Type B pancreatic cell (in vitro differentiated cells): ENCODE measurements at regions not wholly inside any gene's neighbourhood (a gene's known extent, or its start where the extent isn't known, plus 50 kb on each side); places are given as distances from the start of the nearest gene placed in this dataset.

ENCODE experiments used
- DNase-seq: peaks from one replicate; pipeline ENCODE4 v3.0.0; 2021; ENCODE audit warnings: mixed read lengths; ENCODE audit not compliant: unreplicated experiment; ENCODE audit errors: extremely low spot score
- H3K27ac Mint-ChIP-seq: 2 replicates; pipeline ENCODE4 v1.8.0; 2021; ENCODE audit warnings: mild to moderate bottlenecking, mixed read lengths
- H3K27me3 Mint-ChIP-seq: 2 replicates; pipeline ENCODE4 v1.8.0; 2021; ENCODE audit warnings: mixed read lengths
- H3K36me3 Mint-ChIP-seq: 2 replicates; pipeline ENCODE4 v1.8.0; 2021; ENCODE audit warnings: mixed read lengths
- H3K4me1 Mint-ChIP-seq: one replicate; pipeline ENCODE4 v1.8.0; 2021; ENCODE audit warnings: mixed read lengths; ENCODE audit not compliant: unreplicated experiment
- H3K4me3 Mint-ChIP-seq: 2 replicates; pipeline ENCODE4 v1.8.0; 2021; ENCODE audit warnings: mild to moderate bottlenecking, mixed read lengths
- H3K9me3 Mint-ChIP-seq: 2 replicates; pipeline ENCODE4 v1.8.0; 2021; ENCODE audit warnings: mixed read lengths
- CTCF ChIP-seq: fragments of 200-600 bp; sonication (generic); conservative IDR thresholded peaks from 2 replicates; pipeline ENCODE4 v1.5.0; 2021; ENCODE audit warnings: antibody characterized with exemption, mild to moderate bottlenecking

- Mint-ChIP-seq H3K27me3 (peaks cover 84% of the 10 kb centered on the region), H3K4me1 (no peaks in the 10 kb centered on the region), H3K4me3 (no peak overlapping the region), H3K27ac (no peak overlapping the region), H3K9me3 (no peaks in the 10 kb centered on the region), H3K36me3 (no peaks in the 10 kb centered on the region)
- TF ChIP-seq CTCF: no peak
- no peak for DNase-seq
Observed at GRCh38 chr10:123454987-123455386, 211.2 kb upstream of the GPR26 start.

GRCh38 chr10:123455861-123456260 is 210.3 kb upstream of the GPR26 start:
- no peak for TF ChIP-seq CTCF
- no peak overlapping the region for H3K4me3 Mint-ChIP-seq
- H3K27me3 Mint-ChIP-seq: peaks cover 77% of the 10 kb centered on the region
- H3K36me3 Mint-ChIP-seq: no peaks in the 10 kb centered on the region
- no peak for DNase-seq
- no peak overlapping the region for H3K27ac Mint-ChIP-seq
- no peaks in the 10 kb centered on the region for H3K4me1 Mint-ChIP-seq
- no peaks in the 10 kb centered on the region for H3K9me3 Mint-ChIP-seq

- H3K4me1 Mint-ChIP-seq: peaks cover 4% of the 10 kb centered on the region
- no peak overlapping the region for H3K27ac Mint-ChIP-seq
- H3K4me3 Mint-ChIP-seq: no peak overlapping the region
- TF ChIP-seq CTCF: no peak
- H3K9me3 Mint-ChIP-seq: no peaks in the 10 kb centered on the region
- peaks cover 73% of the 10 kb centered on the region for H3K27me3 Mint-ChIP-seq
- H3K36me3 Mint-ChIP-seq: no peaks in the 10 kb centered on the region
- no peak for DNase-seq
Observed at GRCh38 chr10:123458933-123459332, 207.2 kb upstream of the GPR26 start.

GRCh38 chr10:123459371-123460091 is 206.6 kb upstream of the GPR26 start:
- peaks cover 4% of the 10 kb centered on the region for H3K4me1 Mint-ChIP-seq
- no peak overlapping the region for H3K27ac Mint-ChIP-seq
- H3K4me3 Mint-ChIP-seq: no peak overlapping the region
- no peaks in the 10 kb centered on the region for H3K9me3 Mint-ChIP-seq
- TF ChIP-seq CTCF: no peak
- H3K36me3 Mint-ChIP-seq: no peaks in the 10 kb centered on the region
- DNase-seq: no peak
- peaks cover 71% of the 10 kb centered on the region for H3K27me3 Mint-ChIP-seq

- Mint-ChIP-seq H3K4me3 (no peak overlapping the region), H3K9me3 (no peaks in the 10 kb centered on the region), H3K27ac (no peak overlapping the region), H3K4me1 (peaks cover 4% of the 10 kb centered on the region), H3K27me3 (peaks cover 66% of the 10 kb centered on the region), H3K36me3 (no peaks in the 10 kb centered on the region)
- TF ChIP-seq CTCF: no peak
- DNase-seq: no peak
Observed at GRCh38 chr10:123462246-123462645, 203.9 kb upstream of the GPR26 start.

- Mint-ChIP-seq H3K27ac (no peak overlapping the region), H3K27me3 (peaks cover 61% of the 10 kb centered on the region), H3K4me1 (peaks cover 4% of the 10 kb centered on the region), H3K36me3 (no peaks in the 10 kb centered on the region), H3K4me3 (no peak overlapping the region), H3K9me3 (no peaks in the 10 kb centered on the region)
- DNase-seq: no peak
- no peak for TF ChIP-seq CTCF
Observed at GRCh38 chr10:123462756-123463155, 203.4 kb upstream of the GPR26 start.
